BE2C (cell line): ENCODE measurements at regions not wholly inside any gene's neighbourhood (a gene's known extent, or its start where the extent isn't known, plus 50 kb on each side); places are given as distances from the start of the nearest gene placed in this dataset.

Source experiments
- DNase-seq: peaks from one replicate; pipeline ENCODE4 v3.0.0-alpha.2; 2020
- H3K27me3 ChIP-seq: fragments of 250-450 bp; sonication (Bioruptor Pico); 2 replicates; pipeline ENCODE4 v1.5.1; 2020; ENCODE audit warnings: mild to moderate bottlenecking
- H3K36me3 ChIP-seq: fragments of 250-450 bp; sonication (Bioruptor Pico); 2 replicates; pipeline ENCODE4 v1.5.1; 2020; ENCODE audit warnings: mild to moderate bottlenecking
- H3K4me1 ChIP-seq: fragments of 250-450 bp; sonication (Bioruptor Pico); 2 replicates; pipeline ENCODE4 v1.5.1; 2020
- H3K4me3 ChIP-seq: 2 replicates; pipeline ENCODE4 v1.5.1; 2011; ENCODE audit warnings: low read depth, low read length
- H3K9me3 ChIP-seq: fragments of 250-450 bp; sonication (Bioruptor Pico); 2 replicates; pipeline ENCODE4 v1.5.1; 2020
- CTCF ChIP-seq: IDR thresholded peaks from 2 replicates; pipeline ENCODE4 v1.5.1; 2012; ENCODE audit warnings: mild to moderate bottlenecking, low read depth, low read length

- no peaks in the 10 kb centered on the region for H3K9me3 ChIP-seq
Measured at GRCh38 chr2:41697389-41697788, 350.4 kb upstream of the PKDCC start.

GRCh38 chr2:41698678-41699422 is 349.0 kb upstream of the PKDCC start:
- TF ChIP-seq CTCF, result peak; percentile 94
- Histone ChIP-seq H3K9me3 (no peaks in the 10 kb centered on the region), H3K27me3 (peaks cover 6% of the 10 kb centered on the region), H3K4me3 (no peak overlapping the region), H3K4me1 (no peaks in the 10 kb centered on the region), H3K36me3 (no peaks in the 10 kb centered on the region)
- peak; percentile 61 for DNase-seq

More at GRCh38 chr2:41697389-41697788, 350.4 kb upstream of the PKDCC start:
- no peak for TF ChIP-seq CTCF
- H3K4me1 ChIP-seq, result no peaks in the 10 kb centered on the region
- no peaks in the 10 kb centered on the region for H3K36me3 ChIP-seq
- no peak for DNase-seq
- no peak overlapping the region for H3K4me3 ChIP-seq
- peaks cover 6% of the 10 kb centered on the region for H3K27me3 ChIP-seq

GRCh38 chr2:41701231-41701630 is 346.6 kb upstream of the PKDCC start:
- Histone ChIP-seq H3K36me3 (no peaks in the 10 kb centered on the region), H3K4me1 (no peaks in the 10 kb centered on the region), H3K4me3 (no peak overlapping the region), H3K9me3 (no peaks in the 10 kb centered on the region), H3K27me3 (peaks cover 6% of the 10 kb centered on the region)
- no peak for DNase-seq
- no peak for TF ChIP-seq CTCF

- no peak for TF ChIP-seq CTCF
- no peaks in the 10 kb centered on the region for H3K36me3 ChIP-seq
- H3K4me3 ChIP-seq, result no peak overlapping the region
- peaks cover 6% of the 10 kb centered on the region for H3K27me3 ChIP-seq
- DNase-seq, result no peak
- H3K4me1 ChIP-seq, result no peaks in the 10 kb centered on the region
- H3K9me3 ChIP-seq, result no peaks in the 10 kb centered on the region
Measured at GRCh38 chr2:41703123-41703522, 344.7 kb upstream of the PKDCC start.

GRCh38 chr2:41705634-41706033 is 342.2 kb upstream of the PKDCC start:
- no peak for DNase-seq
- H3K27me3 ChIP-seq, result no peaks in the 10 kb centered on the region; the same call in none of the 2 replicates
- no peak for TF ChIP-seq CTCF
- no peaks in the 10 kb centered on the region for H3K36me3 ChIP-seq
- H3K4me3 ChIP-seq, result no peak overlapping the region
- no peaks in the 10 kb centered on the region for H3K4me1 ChIP-seq
- H3K9me3 ChIP-seq, result no peaks in the 10 kb centered on the region

- H3K4me3 ChIP-seq, result no peak overlapping the region
- H3K9me3 ChIP-seq, result no peaks in the 10 kb centered on the region
- H3K36me3 ChIP-seq, result no peaks in the 10 kb centered on the region
- no peak for DNase-seq
- no peaks in the 10 kb centered on the region for H3K4me1 ChIP-seq
- H3K27me3 ChIP-seq, result no peaks in the 10 kb centered on the region
- TF ChIP-seq CTCF, result no peak
Measured at GRCh38 chr2:41706286-41706685, 341.5 kb upstream of the PKDCC start.
